ENCODE measurements at regions not wholly inside any gene's neighbourhood (a gene's known extent, or its start where the extent isn't known, plus 50 kb on each side); places are given as distances from the start of the nearest gene placed in this dataset.
A peak's percentile ranks its signal among the peaks of the same experiment; 100 is the strongest.

GRCh38 chr6:26202811-26203583, 115.8 kb downstream of the HFE start:
- peaks cover 18% of the 10 kb centered on the region for H3K4me1 Mint-ChIP-seq (ENCODE audit: low read depth)
- H3K27me3 Mint-ChIP-seq: no peaks in the 10 kb centered on the region
- H3K27ac Mint-ChIP-seq: peak overlapping the region; percentile 66
- DNase-seq (no peak), ATAC-seq (ENCODE audit: poor library complexity) (no peak)
- CTCF ChIA-PET: no interaction called here
- peaks cover 29% of the 10 kb centered on the region for H3K36me3 Mint-ChIP-seq (ENCODE audit: low read depth)
- H3K27me3 ChIP-seq (ENCODE audit: control insufficient read depth in 1 of 2, insufficient read depth in 2 of 2, low read length in 2 of 2): no peaks in the 10 kb centered on the region
- POLR2A ChIA-PET: interaction anchor here (0.8 to 21.3 kb wide), 11 partner anchors 13 to 1635 kb away, joined by 3 to 1838 read pairs (median 61); a partner anchor contains a TSS
- H3K9me3 Mint-ChIP-seq: no peaks in the 10 kb centered on the region
- H3K27ac ChIP-seq (ENCODE audit: low read depth in 1 of 2, low read length in 2 of 2): no peak overlapping the region
- H3K4me1 ChIP-seq (ENCODE audit: insufficient read depth, low read length): peaks cover 37% of the 10 kb centered on the region
- peaks cover 0 to 4% of the 10 kb centered on the region in 2 experiments for H3K9me3 ChIP-seq (ENCODE audit: control insufficient read depth in 1 of 2, insufficient read depth in 1 of 2, low read length in 2 of 2)
- peak overlapping the region; percentile 58 for H3K4me3 Mint-ChIP-seq
- TF ChIP-seq CTCF (IDR thresholded peaks at IDR 0.05): no peak
- no peaks in the 10 kb centered on the region for H3K36me3 ChIP-seq (ENCODE audit: insufficient read depth, low read length)
- H3K4me3 ChIP-seq (ENCODE audit: low read length): no peak overlapping the region
- intact Hi-C loops (cut with DNase I, micrococcal nuclease): loop anchor here in 1 of 2 experiments (5.0 to 10.0 kb wide), 2 partner anchors 176 to 932 kb away; a partner anchor contains a TSS

GRCh38 chr6:26204332-26205160, 117.3 kb downstream of the HFE start:
- peak; percentile 69 for ATAC-seq (ENCODE audit: poor library complexity)
- CTCF ChIA-PET: interaction anchor here (0.6 to 4.2 kb wide), 10 partner anchors 10 to 1606 kb away, joined by 3 to 26 read pairs (median 4); a partner anchor contains a TSS
- intact Hi-C loops (cut with DNase I, micrococcal nuclease): loop anchor here (1.0 to 10.0 kb wide), 7 partner anchors 9 to 930 kb away; a partner anchor contains a TSS

More at GRCh38 chr6:26204332-26205160, 117.3 kb downstream of the HFE start:
- Histone ChIP-seq H3K27ac (ENCODE audit: low read depth in 1 of 2, low read length in 2 of 2) (peak overlapping the region; percentile 89 to 90), H3K4me3 (ENCODE audit: low read length) (peak overlapping the region; percentile 68), H3K4me1 (ENCODE audit: insufficient read depth, low read length) (peaks cover 34% of the 10 kb centered on the region), H3K27me3 (ENCODE audit: control insufficient read depth in 1 of 2, insufficient read depth in 2 of 2, low read length in 2 of 2) (no peaks in the 10 kb centered on the region), H3K36me3 (ENCODE audit: insufficient read depth, low read length) (no peaks in the 10 kb centered on the region), H3K9me3 (ENCODE audit: control insufficient read depth in 1 of 2, insufficient read depth in 1 of 2, low read length in 2 of 2) (peaks cover 0 to 4% of the 10 kb centered on the region in 2 experiments)
- no peaks in the 10 kb centered on the region for H3K9me3 Mint-ChIP-seq
- no peaks in the 10 kb centered on the region for H3K27me3 Mint-ChIP-seq
- peak; percentile 32 for TF ChIP-seq CTCF (IDR thresholded peaks at IDR 0.05)
- peaks cover 8% of the 10 kb centered on the region for H3K4me1 Mint-ChIP-seq (ENCODE audit: low read depth)
- POLR2A ChIA-PET: interaction anchor here (0.6 to 21.3 kb wide), 59 partner anchors 7 to 1689 kb away, joined by 3 to 1838 read pairs (median 6); partner anchors contain the start of gene HFE
- H3K27ac Mint-ChIP-seq: no peak overlapping the region
- peak; percentile 73 to 98 (median 80) for DNase-seq
- peaks cover 14% of the 10 kb centered on the region for H3K36me3 Mint-ChIP-seq (ENCODE audit: low read depth)
- no peak overlapping the region for H3K4me3 Mint-ChIP-seq

All from CD4-positive, alpha-beta T cell (primary cell).